Activated T-cell treated with anti-CD3 and anti-CD28 coated beads for 48 hours (primary cell): ENCODE measurements at regions not wholly inside any gene's neighbourhood (a gene's known extent, or its start where the extent isn't known, plus 50 kb on each side); places are given as distances from the start of the nearest gene placed in this dataset.

Experiments used
- DNase-seq: peaks from one replicate; pipeline ENCODE4 v3.0.0-alpha.2; 2020; ENCODE audit warnings: low read depth

GRCh38 chr21:25422610-25423608 lies 184.4 kb downstream of the MRPL39 start:
- DNase-seq, result no peak

GRCh38 chr21:25421321-25422028 lies 185.8 kb downstream of the MRPL39 start:
- DNase-seq, result peak; percentile 41

- no peak for DNase-seq
Measured at GRCh38 chr21:25420831-25421230, 186.4 kb downstream of the MRPL39 start.

GRCh38 chr21:25416669-25417068 lies 190.6 kb downstream of the MRPL39 start:
- no peak for DNase-seq

- no peak for DNase-seq
Measured at GRCh38 chr21:25412100-25412499, 195.2 kb downstream of the MRPL39 start.

GRCh38 chr21:25409978-25410377 lies 197.3 kb downstream of the MRPL39 start:
- no peak for DNase-seq

- DNase-seq, result no peak
Measured at GRCh38 chr21:25408666-25409065, 198.6 kb downstream of the MRPL39 start.

GRCh38 chr21:25406887-25407579 lies 200.2 kb downstream of the MRPL39 start:
- no peak for DNase-seq

- no peak for DNase-seq
Measured at GRCh38 chr21:25405984-25406383, 201.3 kb downstream of the MRPL39 start.

- DNase-seq, result peak; percentile 32
Measured at GRCh38 chr21:25402134-25402961, 204.9 kb downstream of the MRPL39 start.

- DNase-seq, result no peak
Measured at GRCh38 chr21:25400427-25400826, 206.9 kb downstream of the MRPL39 start.

GRCh38 chr21:25398630-25399029 lies 208.7 kb downstream of the MRPL39 start:
- no peak for DNase-seq

GRCh38 chr21:25396135-25396711 lies 211.1 kb downstream of the MRPL39 start:
- peak; percentile 72 for DNase-seq

- no peak for DNase-seq
Measured at GRCh38 chr21:25391777-25392176, 215.5 kb downstream of the MRPL39 start.

- DNase-seq, result no peak
Measured at GRCh38 chr21:25390701-25391100, 216.6 kb downstream of the MRPL39 start.

- DNase-seq, result no peak
Measured at GRCh38 chr21:25387665-25388064, 219.6 kb downstream of the MRPL39 start.

- DNase-seq, result no peak
Measured at GRCh38 chr21:25385911-25386474, 221.3 kb downstream of the MRPL39 start.

GRCh38 chr21:25385341-25385740 lies 221.9 kb downstream of the MRPL39 start:
- no peak for DNase-seq

- DNase-seq, result no peak
Measured at GRCh38 chr21:25384782-25385181, 222.5 kb downstream of the MRPL39 start.

- no peak for DNase-seq
Measured at GRCh38 chr21:25383545-25383944, 223.7 kb downstream of the MRPL39 start.

GRCh38 chr21:25381936-25382452 lies 225.3 kb downstream of the MRPL39 start:
- DNase-seq, result no peak
